Kidney (tissue), 13 donors: ENCODE measurements at regions not wholly inside any gene's neighbourhood (a gene's known extent, or its start where the extent isn't known, plus 50 kb on each side); places are given as distances from the start of the nearest gene placed in this dataset.

ENCODE experiments used
- DNase-seq, 5 donors: peaks; one replicate each; pipeline ENCODE4 v3.0.0-alpha.2; 2013 to 2020
- FAIRE-seq: peaks from 2 replicates; lab custom pipeline; 2012; peaks lifted over from hg19 to GRCh38; lab: Jason Lieb, UNC
- H3K27ac ChIP-seq, 2 donors: one replicate each; pipeline ENCODE4 v1.7.0; 2013; ENCODE audit warnings: low read depth in 2 of 2, low read length in 2 of 2, inconsistent platforms in 1 of 2
- H3K27me3 ChIP-seq: one replicate; pipeline ENCODE4 v1.7.1; 2013; ENCODE audit warnings: low read length, inconsistent platforms; ENCODE audit not compliant: control insufficient read depth, insufficient read depth
- H3K36me3 ChIP-seq, 3 donors: one replicate each; pipeline versions ENCODE4 v1.7.0 to v1.7.1; 2013; ENCODE audit warnings: low read length in 3 of 3, control low read depth in 1 of 3, inconsistent platforms in 1 of 3; ENCODE audit not compliant: insufficient read depth in 3 of 3, control insufficient read depth in 2 of 3
- H3K4me1 ChIP-seq, 3 donors: one replicate each; pipeline versions ENCODE4 v1.7.0 to v1.7.1; 2013; ENCODE audit warnings: low read length in 3 of 3, inconsistent platforms in 1 of 3, low read depth in 1 of 3; ENCODE audit not compliant: control insufficient read depth in 2 of 3, insufficient read depth in 2 of 3
- H3K4me3 ChIP-seq, 3 donors: one replicate each; pipeline versions ENCODE4 v1.7.0 to v1.8.1; 2013; ENCODE audit warnings: low read length in 3 of 3, control low read depth in 1 of 3, inconsistent platforms in 1 of 3
- H3K9ac ChIP-seq, 3 donors: one replicate each; pipeline versions ENCODE4 v1.7.0 to v1.7.1; 2013; ENCODE audit warnings: low read length in 3 of 3, control low read depth in 1 of 3, inconsistent platforms in 1 of 3
- H3K9me3 ChIP-seq, 3 donors: one replicate each; pipeline versions ENCODE4 v1.7.0 to v1.7.1; 2013; ENCODE audit warnings: low read length in 3 of 3, control low read depth in 1 of 3, inconsistent platforms in 1 of 3; ENCODE audit not compliant: control insufficient read depth in 2 of 3, insufficient read depth in 1 of 3
- intact Hi-C: fragments of 100-400 bp; cut with DNase I; formaldehyde crosslinking; loops from one replicate; pipeline ENCODE4 v1.11.1; 2022
- TF ChIP-seq, protein P1 (sequence below): IDR thresholded peaks from 3 replicates; pipeline ENCODE4 v1.5.1; 2012; ENCODE audit warnings: mild to moderate bottlenecking, moderate library complexity, borderline replicate concordance; ENCODE audit not compliant: insufficient read depth; ENCODE audit errors: extremely low read depth
- donor health status: control.
- donor health status: control.
- donor health status: control.
- donor health status: control.
- donor health status: control.
- donor health status: DM: yes; HTN: yes; CAD: no.
- donor health status: Normal renal cell carcinoma (clear cell type).

- TF ChIP-seq, protein P1, sequence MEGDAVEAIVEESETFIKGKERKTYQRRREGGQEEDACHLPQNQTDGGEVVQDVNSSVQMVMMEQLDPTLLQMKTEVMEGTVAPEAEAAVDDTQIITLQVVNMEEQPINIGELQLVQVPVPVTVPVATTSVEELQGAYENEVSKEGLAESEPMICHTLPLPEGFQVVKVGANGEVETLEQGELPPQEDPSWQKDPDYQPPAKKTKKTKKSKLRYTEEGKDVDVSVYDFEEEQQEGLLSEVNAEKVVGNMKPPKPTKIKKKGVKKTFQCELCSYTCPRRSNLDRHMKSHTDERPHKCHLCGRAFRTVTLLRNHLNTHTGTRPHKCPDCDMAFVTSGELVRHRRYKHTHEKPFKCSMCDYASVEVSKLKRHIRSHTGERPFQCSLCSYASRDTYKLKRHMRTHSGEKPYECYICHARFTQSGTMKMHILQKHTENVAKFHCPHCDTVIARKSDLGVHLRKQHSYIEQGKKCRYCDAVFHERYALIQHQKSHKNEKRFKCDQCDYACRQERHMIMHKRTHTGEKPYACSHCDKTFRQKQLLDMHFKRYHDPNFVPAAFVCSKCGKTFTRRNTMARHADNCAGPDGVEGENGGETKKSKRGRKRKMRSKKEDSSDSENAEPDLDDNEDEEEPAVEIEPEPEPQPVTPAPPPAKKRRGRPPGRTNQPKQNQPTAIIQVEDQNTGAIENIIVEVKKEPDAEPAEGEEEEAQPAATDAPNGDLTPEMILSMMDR: no peak
Observed at GRCh38 chr2:180716186-180717180, 263.9 kb upstream of the UBE2E3 start.

GRCh38 chr2:180715044-180715443 is 265.4 kb upstream of the UBE2E3 start:
- Histone ChIP-seq H3K9ac (no peak overlapping the region), H3K27ac (no peak overlapping the region), H3K27me3 (no peaks in the 10 kb centered on the region), H3K4me1 (no peaks in the 10 kb centered on the region), H3K9me3 (peaks cover 0 to 2% (median 0%) of the 10 kb centered on the region in 3 donors), H3K36me3 (no peaks in the 10 kb centered on the region), H3K4me3 (no peak overlapping the region)
- FAIRE-seq: no peak
- intact Hi-C loops: no loop called here
- no peak for DNase-seq
- TF ChIP-seq, protein P1: no peak

More at GRCh38 chr2:180716186-180717180, 263.9 kb upstream of the UBE2E3 start:
- Histone ChIP-seq H3K4me3 (no peak overlapping the region), H3K9me3 (peaks cover 0 to 2% (median 0%) of the 10 kb centered on the region in 3 donors), H3K27me3 (no peaks in the 10 kb centered on the region), H3K9ac (no peak overlapping the region), H3K27ac (no peak overlapping the region), H3K4me1 (no peaks in the 10 kb centered on the region), H3K36me3 (no peaks in the 10 kb centered on the region)
- no peak for FAIRE-seq
- no peak for DNase-seq
- intact Hi-C loops: no loop called here

- no peak for FAIRE-seq
Observed at GRCh38 chr2:180709392-180710145, 270.8 kb upstream of the UBE2E3 start.

More at GRCh38 chr2:180709392-180710145, 270.8 kb upstream of the UBE2E3 start:
- Histone ChIP-seq H3K4me3 (no peak overlapping the region), H3K9ac (no peak overlapping the region), H3K27ac (no peak overlapping the region), H3K27me3 (no peaks in the 10 kb centered on the region), H3K4me1 (no peaks in the 10 kb centered on the region), H3K9me3 (no peaks in the 10 kb centered on the region), H3K36me3 (no peaks in the 10 kb centered on the region)
- TF ChIP-seq, protein P1: no peak
- intact Hi-C loops: no loop called here
- no peak for DNase-seq
